Chondrocyte (in vitro differentiated cells): ENCODE measurements at regions not wholly inside any gene's neighbourhood (a gene's known extent, or its start where the extent isn't known, plus 50 kb on each side); places are given as distances from the start of the nearest gene placed in this dataset.

Experiments used
- DNase-seq: peaks from one replicate; pipeline ENCODE4 v3.0.0; 2021; ENCODE audit warnings: mixed read lengths, low spot score
- H3K27ac Mint-ChIP-seq: one replicate; pipeline ENCODE4 v1.8.0; 2021; ENCODE audit warnings: mild to moderate bottlenecking, moderate library complexity, mixed read lengths; ENCODE audit not compliant: unreplicated experiment
- H3K27me3 Mint-ChIP-seq: 2 replicates; pipeline ENCODE4 v1.8.0; 2021; ENCODE audit warnings: low read depth, mixed read lengths
- H3K36me3 Mint-ChIP-seq: 2 replicates; pipeline ENCODE4 v1.8.0; 2021; ENCODE audit warnings: low read depth, mixed read lengths
- H3K4me1 Mint-ChIP-seq: 2 replicates; pipeline ENCODE4 v1.8.0; 2021; ENCODE audit warnings: low read depth, mild to moderate bottlenecking, mixed read lengths
- H3K4me3 Mint-ChIP-seq: one replicate; pipeline ENCODE4 v1.8.0; 2021; ENCODE audit warnings: mild to moderate bottlenecking, moderate library complexity, mixed read lengths; ENCODE audit not compliant: unreplicated experiment
- H3K9me3 Mint-ChIP-seq: 2 replicates; pipeline ENCODE4 v1.8.0; 2021; ENCODE audit warnings: low read depth, mixed read lengths
- TF ChIP-seq, protein P1 (sequence below): fragments of 200-600 bp; sonication (generic); IDR thresholded peaks from 2 replicates; pipeline ENCODE4 v1.5.0; 2021; ENCODE audit warnings: antibody characterized with exemption, mild to moderate bottlenecking, moderate library complexity

DNA sequence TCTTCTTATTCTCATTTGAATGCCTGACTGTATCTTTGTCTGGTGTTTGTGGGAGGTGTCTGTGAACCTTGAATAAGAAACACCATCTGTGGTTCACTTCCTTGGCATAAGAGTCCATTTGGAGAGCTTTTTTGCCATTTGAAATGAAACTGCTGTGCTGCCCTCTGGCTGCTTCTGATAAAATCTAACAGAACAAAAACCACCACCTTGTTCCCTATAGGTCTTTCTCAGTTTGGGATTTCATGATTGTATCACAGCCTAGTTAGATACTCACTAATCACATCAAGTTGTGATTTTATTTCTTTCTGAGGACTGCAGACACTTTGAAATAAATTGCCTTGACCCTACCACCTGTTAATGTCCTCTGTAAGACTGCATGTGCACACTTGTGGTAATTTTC, 102.7 kb upstream of the FAM13C start:
- Mint-ChIP-seq H3K27me3 (peaks cover 4% of the 10 kb centered on the region), H3K36me3 (peaks cover 1% of the 10 kb centered on the region), H3K27ac (no peak overlapping the region), H3K9me3 (peaks cover 23% of the 10 kb centered on the region), H3K4me3 (no peak overlapping the region), H3K4me1 (peaks cover 17% of the 10 kb centered on the region)
- TF ChIP-seq, protein P1, sequence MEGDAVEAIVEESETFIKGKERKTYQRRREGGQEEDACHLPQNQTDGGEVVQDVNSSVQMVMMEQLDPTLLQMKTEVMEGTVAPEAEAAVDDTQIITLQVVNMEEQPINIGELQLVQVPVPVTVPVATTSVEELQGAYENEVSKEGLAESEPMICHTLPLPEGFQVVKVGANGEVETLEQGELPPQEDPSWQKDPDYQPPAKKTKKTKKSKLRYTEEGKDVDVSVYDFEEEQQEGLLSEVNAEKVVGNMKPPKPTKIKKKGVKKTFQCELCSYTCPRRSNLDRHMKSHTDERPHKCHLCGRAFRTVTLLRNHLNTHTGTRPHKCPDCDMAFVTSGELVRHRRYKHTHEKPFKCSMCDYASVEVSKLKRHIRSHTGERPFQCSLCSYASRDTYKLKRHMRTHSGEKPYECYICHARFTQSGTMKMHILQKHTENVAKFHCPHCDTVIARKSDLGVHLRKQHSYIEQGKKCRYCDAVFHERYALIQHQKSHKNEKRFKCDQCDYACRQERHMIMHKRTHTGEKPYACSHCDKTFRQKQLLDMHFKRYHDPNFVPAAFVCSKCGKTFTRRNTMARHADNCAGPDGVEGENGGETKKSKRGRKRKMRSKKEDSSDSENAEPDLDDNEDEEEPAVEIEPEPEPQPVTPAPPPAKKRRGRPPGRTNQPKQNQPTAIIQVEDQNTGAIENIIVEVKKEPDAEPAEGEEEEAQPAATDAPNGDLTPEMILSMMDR: peak; percentile 75
- DNase-seq: no peak

DNA sequence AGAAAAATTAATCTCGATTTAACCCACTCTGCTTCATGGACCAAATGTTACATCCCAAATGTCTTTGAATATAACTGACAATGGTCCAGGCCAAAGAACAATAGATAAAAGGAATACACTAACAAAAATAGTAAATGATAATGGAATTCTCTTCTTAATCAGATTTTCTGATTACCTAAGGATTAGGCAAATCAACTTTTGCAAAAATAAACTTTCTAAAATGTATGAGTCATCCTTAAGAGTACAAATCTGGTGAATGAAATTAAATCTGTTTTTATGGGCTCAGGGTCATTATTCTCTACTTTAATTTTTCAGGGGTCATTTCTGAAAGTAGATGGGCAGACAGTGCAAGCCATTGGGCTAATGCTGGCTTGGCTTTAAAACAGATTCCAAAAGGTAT, 102.1 kb upstream of the FAM13C start:
- Mint-ChIP-seq H3K27me3 (peaks cover 4% of the 10 kb centered on the region), H3K4me1 (peaks cover 18% of the 10 kb centered on the region), H3K4me3 (no peak overlapping the region), H3K36me3 (peaks cover 1% of the 10 kb centered on the region), H3K9me3 (peaks cover 20% of the 10 kb centered on the region), H3K27ac (no peak overlapping the region)
- no peak for DNase-seq
- TF ChIP-seq, protein P1: no peak

DNA sequence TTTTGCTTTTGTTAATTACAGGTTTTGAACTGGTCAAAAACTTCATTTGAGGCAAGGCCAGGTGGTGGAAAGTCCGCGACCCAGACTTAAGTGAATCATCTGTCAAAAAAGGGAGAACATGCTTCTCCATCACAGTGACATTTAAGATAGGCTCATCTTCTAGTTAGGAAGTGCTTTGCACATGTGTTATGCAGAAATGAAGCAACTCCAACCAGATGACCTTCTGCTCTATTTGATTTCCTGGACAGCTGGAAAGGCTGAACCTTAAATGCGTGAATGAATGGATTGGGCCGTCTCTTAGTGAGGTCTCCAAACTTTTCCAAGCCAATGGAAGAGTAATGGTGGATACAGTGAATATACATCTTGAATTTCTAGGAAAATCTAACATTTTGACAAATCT, 101.6 kb upstream of the FAM13C start:
- peaks cover 4% of the 10 kb centered on the region for H3K27me3 Mint-ChIP-seq
- no peak overlapping the region for H3K27ac Mint-ChIP-seq
- peaks cover 18% of the 10 kb centered on the region for H3K4me1 Mint-ChIP-seq
- TF ChIP-seq, protein P1: no peak
- H3K4me3 Mint-ChIP-seq: no peak overlapping the region
- DNase-seq: no peak
- H3K9me3 Mint-ChIP-seq: peaks cover 14% of the 10 kb centered on the region
- H3K36me3 Mint-ChIP-seq: peaks cover 1% of the 10 kb centered on the region

DNA sequence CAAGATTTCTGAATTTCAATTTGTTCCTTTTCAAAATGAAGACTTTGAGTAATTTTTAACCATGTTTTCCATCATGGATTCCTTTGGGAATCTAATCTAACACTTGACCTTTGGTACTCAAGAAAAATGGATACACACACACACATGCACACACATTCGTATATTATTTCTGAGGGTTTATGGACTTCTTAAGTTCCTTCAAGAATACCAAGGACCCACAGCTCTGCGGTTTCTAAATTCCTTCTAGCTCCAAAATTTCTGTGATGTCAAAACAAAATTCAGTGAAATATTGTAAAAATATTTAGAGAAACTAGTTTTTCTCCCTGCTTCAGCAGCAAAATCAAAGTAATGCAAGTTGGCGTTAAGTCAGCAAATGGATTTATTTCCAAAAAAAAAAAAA, 98.3 kb upstream of the FAM13C start:
- H3K36me3 Mint-ChIP-seq: no peaks in the 10 kb centered on the region
- H3K27ac Mint-ChIP-seq: no peak overlapping the region
- TF ChIP-seq, protein P1: no peak
- no peaks in the 10 kb centered on the region for H3K9me3 Mint-ChIP-seq
- H3K27me3 Mint-ChIP-seq: peaks cover 16% of the 10 kb centered on the region
- no peak for DNase-seq
- peaks cover 18% of the 10 kb centered on the region for H3K4me1 Mint-ChIP-seq
- no peak overlapping the region for H3K4me3 Mint-ChIP-seq

DNA sequence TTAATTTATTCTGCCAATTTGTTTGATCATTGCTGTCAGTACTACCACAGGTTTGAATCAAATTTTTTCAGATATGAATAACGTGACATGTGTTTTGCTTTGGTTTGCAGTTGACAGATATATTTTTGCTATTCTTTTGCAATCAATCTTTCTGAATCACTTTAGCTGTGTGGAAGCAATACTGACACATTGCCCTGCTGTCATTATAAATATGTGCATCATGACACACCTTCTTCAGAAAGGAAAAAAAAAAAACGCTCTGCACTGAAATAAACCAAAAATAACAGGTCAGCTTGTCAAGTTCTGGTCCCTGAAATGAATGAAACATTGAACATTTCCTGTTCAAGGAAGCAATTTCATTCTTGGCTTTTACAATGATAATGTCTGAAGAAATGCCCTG, 93.8 kb upstream of the FAM13C start:
- TF ChIP-seq, protein P1: no peak
- Mint-ChIP-seq H3K4me3 (no peak overlapping the region), H3K9me3 (no peaks in the 10 kb centered on the region), H3K27ac (no peak overlapping the region), H3K36me3 (no peaks in the 10 kb centered on the region), H3K4me1 (peaks cover 12% of the 10 kb centered on the region), H3K27me3 (peaks cover 17% of the 10 kb centered on the region)
- no peak for DNase-seq
